MM.1S (cell line): ENCODE measurements at regions not wholly inside any gene's neighbourhood (a gene's known extent, or its start where the extent isn't known, plus 50 kb on each side); places are given as distances from the start of the nearest gene placed in this dataset.

Experiments used
- CTCF ChIP-seq: fragments of 300-600 bp; sonication (generic); IDR thresholded peaks from 2 replicates; pipeline ENCODE4 v1.5.1; 2016; ENCODE audit warnings: antibody characterized with exemption, low read length, mixed read lengths
- EZH2phosphoT487 ChIP-seq: fragments of 300-600 bp; sonication (generic); IDR thresholded peaks from 2 replicates; pipeline ENCODE4 v1.6.1; 2018; ENCODE audit warnings: antibody characterized with exemption, low read length

GRCh38 chr10:6674291-6674690, 94.2 kb upstream of the PRKCQ start:
- no peak for TF ChIP-seq CTCF
- no peak for TF ChIP-seq EZH2phosphoT487
